ENCODE measurements at regions not wholly inside any gene's neighbourhood (a gene's known extent, or its start where the extent isn't known, plus 50 kb on each side); places are given as distances from the start of the nearest gene placed in this dataset.

- TF ChIP-seq CTCF (IDR thresholded peaks at IDR 0.05) = no peak
- TF ChIP-seq EP300 (IDR thresholded peaks at IDR 0.05) = no peak
- no peak for TF ChIP-seq POLR2A (IDR thresholded peaks at IDR 0.05; ENCODE audit: low read depth)
These were observed 315.8 kb upstream of the CCDC54 start for GRCh38 chr3:107061466-107061865.

Measured in esophagus muscularis mucosa (tissue), 4 donors.